Peyer's patch (tissue), 4 donors: ENCODE measurements at regions not wholly inside any gene's neighbourhood (a gene's known extent, or its start where the extent isn't known, plus 50 kb on each side); places are given as distances from the start of the nearest gene placed in this dataset.

Source experiments
- DNase-seq, 3 donors: peaks; one replicate each; pipeline ENCODE4 v3.0.0-alpha.2; 2017 to 2019
- H3K27ac ChIP-seq, 4 donors: fragments of 200-600 bp; sonication (generic); one replicate each; pipeline ENCODE4 v1.5.1; 2016 to 2019
- H3K27me3 ChIP-seq, 2 donors: fragments of 200-600 bp; sonication (generic); one replicate each; pipeline ENCODE4 v1.5.1; 2019
- H3K36me3 ChIP-seq, 3 donors: fragments of 200-600 bp; sonication (generic); one replicate each; pipeline ENCODE4 v1.5.1; 2016 to 2019
- H3K4me1 ChIP-seq, 4 donors: fragments of 200-600 bp; sonication (generic); one replicate each; pipeline ENCODE4 v1.5.1; 2016 to 2019
- H3K4me3 ChIP-seq, 4 donors: fragments of 200-600 bp; sonication (generic); 1 replicate in 3 of 4; 2 replicates in 1 of 4; pipeline ENCODE4 v1.5.1; 2016 to 2019; ENCODE audit warnings: mild to moderate bottlenecking in 1 of 4
- H3K9me3 ChIP-seq, 4 donors: fragments of 200-600 bp; sonication (generic); one replicate each; pipeline ENCODE4 v1.5.1; 2016 to 2019; ENCODE audit warnings: mild to moderate bottlenecking in 1 of 4
- CTCF ChIP-seq, 6 experiments: fragments of 450-650 bp in 4 of 6; fragments of 200-600 bp in 2 of 6; sonication (generic) in 1 of 6; IDR thresholded peaks; one replicate each; pipeline ENCODE4 v1.5.1; 2017 to 2019; ENCODE audit warnings: antibody characterized with exemption in 6 of 6, mild to moderate bottlenecking in 3 of 6, moderate library complexity in 1 of 6
- POLR2A ChIP-seq, 2 donors: fragments of 450-650 bp; IDR thresholded peaks; one replicate each; pipeline ENCODE4 v1.5.1; 2017; ENCODE audit warnings: antibody characterized with exemption in 2 of 2, mild to moderate bottlenecking in 2 of 2, moderate library complexity in 2 of 2

DNA sequence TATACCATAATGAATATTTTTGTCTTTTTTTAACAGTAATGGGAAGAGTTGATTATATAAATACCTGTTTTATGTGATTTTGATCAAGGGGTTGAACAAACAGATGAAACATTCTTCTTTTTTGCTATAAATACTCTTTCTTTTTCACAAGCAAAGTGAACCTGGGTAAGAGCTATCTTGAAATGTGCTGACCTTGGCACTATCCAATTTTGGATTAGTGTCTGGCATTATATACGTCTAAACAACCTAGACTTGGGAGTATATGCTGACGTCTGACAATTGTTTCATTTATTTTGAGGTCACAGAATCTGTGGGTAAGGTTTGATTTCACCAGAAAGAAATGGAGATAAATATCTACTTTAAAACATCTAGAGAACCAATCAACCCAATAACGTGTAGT lies 716.0 kb upstream of the STXBP6 start:
- Histone ChIP-seq H3K36me3 (no peaks in the 10 kb centered on the region), H3K4me3 (no peak overlapping the region), H3K27me3 (no peaks in the 10 kb centered on the region), H3K27ac (no peak overlapping the region), H3K4me1 (no peaks in the 10 kb centered on the region), H3K9me3 (no peaks in the 10 kb centered on the region)
- DNase-seq: no peak
- TF ChIP-seq CTCF (IDR thresholded peaks at IDR 0.05) (no peak), POLR2A (IDR thresholded peaks at IDR 0.05) (no peak)

DNA sequence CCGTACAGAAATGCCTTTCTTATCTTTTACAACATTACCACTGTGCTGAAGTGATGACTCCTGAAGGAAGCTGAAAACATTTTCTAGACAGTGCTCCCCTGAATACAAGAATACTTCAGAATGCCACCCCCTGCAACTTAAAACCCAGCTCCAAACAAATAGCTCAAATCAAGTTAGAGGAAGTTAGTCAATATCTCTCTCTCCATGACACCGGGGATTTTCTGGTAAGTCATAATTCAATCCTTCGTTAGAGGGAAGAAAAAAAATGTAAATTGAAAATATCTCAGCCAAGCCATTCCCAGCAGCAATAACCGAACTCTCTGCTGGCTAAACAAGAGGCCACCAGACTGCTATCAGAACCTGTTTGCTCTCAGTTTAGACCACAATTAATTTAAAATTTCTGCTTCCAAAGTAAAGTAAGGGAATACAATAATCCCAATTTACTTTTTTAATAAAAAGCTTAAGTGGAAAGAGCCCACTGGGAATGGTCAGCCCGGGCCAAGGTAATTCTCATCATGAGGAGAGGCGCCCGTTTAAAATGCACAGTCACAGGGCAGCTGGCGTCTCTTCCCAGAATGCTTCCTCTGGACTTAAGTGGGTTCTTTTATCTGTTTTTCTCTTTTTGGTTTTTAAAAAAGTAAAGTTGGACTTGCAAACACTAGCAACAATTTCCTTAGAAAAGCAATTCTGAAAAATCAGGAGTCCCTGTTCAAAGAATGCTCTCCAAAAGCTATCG lies 710.1 kb upstream of the STXBP6 start:
- H3K9me3 ChIP-seq: no peaks in the 10 kb centered on the region
- H3K36me3 ChIP-seq: no peaks in the 10 kb centered on the region
- H3K4me1 ChIP-seq: no peaks in the 10 kb centered on the region
- no peaks in the 10 kb centered on the region for H3K27me3 ChIP-seq
- no peak for TF ChIP-seq POLR2A (IDR thresholded peaks at IDR 0.05)
- no peak for TF ChIP-seq CTCF (IDR thresholded peaks at IDR 0.05)
- no peak overlapping the region for H3K4me3 ChIP-seq
- no peak overlapping the region for H3K27ac ChIP-seq
- DNase-seq: no peak

GRCh38 chr14:25759256-25759655 lies 709.3 kb upstream of the STXBP6 start:
- no peak overlapping the region for H3K4me3 ChIP-seq
- H3K27me3 ChIP-seq: no peaks in the 10 kb centered on the region
- H3K27ac ChIP-seq: no peak overlapping the region
- no peaks in the 10 kb centered on the region for H3K36me3 ChIP-seq
- TF ChIP-seq CTCF (IDR thresholded peaks at IDR 0.05) (no peak), POLR2A (IDR thresholded peaks at IDR 0.05) (no peak)
- no peak for DNase-seq
- no peaks in the 10 kb centered on the region for H3K4me1 ChIP-seq
- no peaks in the 10 kb centered on the region for H3K9me3 ChIP-seq

GRCh38 chr14:25757364-25757763 lies 707.4 kb upstream of the STXBP6 start:
- DNase-seq: no peak
- Histone ChIP-seq H3K4me1 (no peaks in the 10 kb centered on the region), H3K27ac (no peak overlapping the region), H3K4me3 (no peak overlapping the region), H3K27me3 (no peaks in the 10 kb centered on the region), H3K36me3 (no peaks in the 10 kb centered on the region), H3K9me3 (no peaks in the 10 kb centered on the region)
- TF ChIP-seq CTCF (IDR thresholded peaks at IDR 0.05): no peak
- TF ChIP-seq POLR2A (IDR thresholded peaks at IDR 0.05): no peak

GRCh38 chr14:25756876-25757275 lies 706.9 kb upstream of the STXBP6 start:
- Histone ChIP-seq H3K4me3 (no peak overlapping the region), H3K36me3 (no peaks in the 10 kb centered on the region), H3K9me3 (no peaks in the 10 kb centered on the region), H3K27me3 (no peaks in the 10 kb centered on the region), H3K27ac (no peak overlapping the region), H3K4me1 (no peaks in the 10 kb centered on the region)
- DNase-seq: no peak
- TF ChIP-seq CTCF (IDR thresholded peaks at IDR 0.05) (no peak), POLR2A (IDR thresholded peaks at IDR 0.05) (no peak)

GRCh38 chr14:25753130-25753529 lies 703.2 kb upstream of the STXBP6 start:
- Histone ChIP-seq H3K27me3 (no peaks in the 10 kb centered on the region), H3K27ac (no peak overlapping the region), H3K36me3 (no peaks in the 10 kb centered on the region), H3K4me1 (no peaks in the 10 kb centered on the region), H3K4me3 (no peak overlapping the region), H3K9me3 (no peaks in the 10 kb centered on the region)
- TF ChIP-seq POLR2A (IDR thresholded peaks at IDR 0.05): no peak
- no peak for TF ChIP-seq CTCF (IDR thresholded peaks at IDR 0.05)
- no peak for DNase-seq
